T-cell (primary cell): ENCODE measurements at regions not wholly inside any gene's neighbourhood (a gene's known extent, or its start where the extent isn't known, plus 50 kb on each side); places are given as distances from the start of the nearest gene placed in this dataset.

Source experiments
- ATAC-seq, 4 experiments: fragments of 200-7000 bp in 3 of 4; fragments of 150-1000 bp in 1 of 4; cut with Tn5 transposase; replicated peaks in 1 of 4; 1 replicate in 3 of 4; 2 replicates in 1 of 4; pipeline ENCODE4 v1.10.0; 2021; ENCODE audit warnings: moderate library complexity in 3 of 4, mild to moderate bottlenecking in 2 of 4, moderate number of reproducible peaks in 1 of 4
- CTCF ChIA-PET, 2 donors: fragments of 300-600 bp; sonication (Branson Sonifier 250); formaldehyde crosslinking; loops; one replicate each; lab custom pipeline; 2022; ENCODE audit warnings: antibody characterized with exemption in 2 of 2; lab: Charles Lee
- POLR2A ChIA-PET, 2 donors: fragments of 300-600 bp; sonication (Branson Sonifier 250); formaldehyde crosslinking; loops; one replicate each; lab custom pipeline; 2022; ENCODE audit warnings: antibody characterized with exemption in 2 of 2; lab: Charles Lee
- DNase-seq, 35 experiments: peaks; one replicate each; pipeline versions ENCODE4 v3.0.0 to v3.0.0-alpha.2; 2013 to 2023
- H3K27ac ChIP-seq: one replicate; pipeline ENCODE4 v1.5.1; 2013; ENCODE audit warnings: low read length
- H3K27me3 ChIP-seq, 2 experiments: replicated peaks in 1 of 2; 1 replicate in 1 of 2; 2 replicates in 1 of 2; pipeline versions ENCODE4 v1.6.1 to v1.7.0; 2013; ENCODE audit warnings: low read length in 1 of 2, mixed read lengths in 1 of 2; ENCODE audit not compliant: control insufficient read depth in 2 of 2, insufficient read depth in 2 of 2; ENCODE audit errors: extremely low read depth in 1 of 2
- H3K36me3 ChIP-seq, 2 donors: 1 replicate in 1 of 2; 2 replicates in 1 of 2; pipeline versions ENCODE4 v1.6.1 to v1.7.0; 2013; ENCODE audit warnings: low read length in 1 of 2; ENCODE audit not compliant: control insufficient read depth in 2 of 2, insufficient read depth in 1 of 2; ENCODE audit errors: extremely low read depth in 1 of 2
- H3K4me1 ChIP-seq, 2 experiments: 1 replicate in 1 of 2; 2 replicates in 1 of 2; pipeline versions ENCODE4 v1.6.1 to v1.7.0; 2013; ENCODE audit warnings: low read length in 2 of 2, mixed read lengths in 1 of 2; ENCODE audit not compliant: insufficient read depth in 2 of 2, control insufficient read depth in 1 of 2; ENCODE audit errors: extremely low read depth in 1 of 2
- H3K4me3 ChIP-seq, 2 donors: 1 replicate in 1 of 2; 2 replicates in 1 of 2; pipeline versions ENCODE4 v1.5.1 to v1.7.0; 2013; ENCODE audit warnings: mild to moderate bottlenecking in 2 of 2, low read length in 1 of 2, moderate library complexity in 1 of 2; ENCODE audit not compliant: control insufficient read depth in 1 of 2; ENCODE audit errors: extremely low read depth in 1 of 2
- H3K9me3 ChIP-seq: 2 replicates; pipeline ENCODE4 v1.7.0; 2013
- H3K27ac Mint-ChIP-seq, 2 donors: one replicate each; pipeline ENCODE4 v1.8.0; 2020 to 2021; ENCODE audit warnings: mild to moderate bottlenecking in 2 of 2, mixed read lengths in 2 of 2
- H3K27me3 Mint-ChIP-seq, 2 donors: one replicate each; pipeline ENCODE4 v1.8.0; 2021 to 2022; ENCODE audit warnings: mixed read lengths in 2 of 2
- H3K36me3 Mint-ChIP-seq: one replicate; pipeline ENCODE4 v1.8.0; 2021; ENCODE audit warnings: mixed read lengths
- H3K4me1 Mint-ChIP-seq, 3 donors: one replicate each; pipeline ENCODE4 v1.8.0; 2020 to 2022; ENCODE audit warnings: mixed read lengths in 3 of 3, mild to moderate bottlenecking in 1 of 3
- H3K4me3 Mint-ChIP-seq, 3 donors: one replicate each; pipeline ENCODE4 v1.8.0; 2020 to 2022; ENCODE audit warnings: mild to moderate bottlenecking in 3 of 3, mixed read lengths in 3 of 3, moderate library complexity in 3 of 3
- H3K9me3 Mint-ChIP-seq, 3 donors: one replicate each; pipeline ENCODE4 v1.8.0; 2020 to 2022; ENCODE audit warnings: mixed read lengths in 3 of 3
- WGBS: methylation state at CpG from one replicate; pipeline ENCODE4 v1.1.5; 2013; ENCODE audit warnings: missing lambda C conversion rate; ENCODE audit not compliant: insufficient coverage; 5-methylcytosine and 5-hydroxymethylcytosine counted together

GRCh38 chr15:29636140-29636539 is 186.1 kb downstream of the TJP1 start:
- no peaks in the 10 kb centered on the region for H3K4me1 Mint-ChIP-seq
- H3K27ac Mint-ChIP-seq: no peak overlapping the region
- H3K27ac ChIP-seq: no peak overlapping the region
- ChIA-PET POLR2A (no interaction called here), CTCF (no interaction called here)
- no peak overlapping the region for H3K4me3 Mint-ChIP-seq
- ATAC-seq (no peak), DNase-seq (no peak)
- H3K4me3 ChIP-seq: no peak overlapping the region
- no peaks in the 10 kb centered on the region for H3K9me3 Mint-ChIP-seq
- H3K36me3 ChIP-seq: no peaks in the 10 kb centered on the region
- H3K4me1 ChIP-seq: no peaks in the 10 kb centered on the region
- 67% methylated on average over 7 of the region's 13 CpGs for WGBS
- no peaks in the 10 kb centered on the region for H3K9me3 ChIP-seq
- H3K36me3 Mint-ChIP-seq: no peaks in the 10 kb centered on the region
- peaks cover 0 to 8% of the 10 kb centered on the region in 2 experiments for H3K27me3 ChIP-seq
- H3K27me3 Mint-ChIP-seq: peaks cover 9 to 12% of the 10 kb centered on the region in 2 donors

GRCh38 chr15:29635513-29636098 is 186.7 kb downstream of the TJP1 start:
- no peaks in the 10 kb centered on the region for H3K9me3 ChIP-seq
- H3K4me3 ChIP-seq: no peak overlapping the region
- POLR2A ChIA-PET: interaction anchor here in 1 of 2 donors (0.6 kb wide), 1 partner anchor 95 kb away, joined by 8 read pairs; no protein-coding TSS in a partner anchor
- H3K27ac Mint-ChIP-seq: no peak overlapping the region
- H3K36me3 Mint-ChIP-seq: no peaks in the 10 kb centered on the region
- DNase-seq (no peak), ATAC-seq (no peak)
- WGBS: 74% methylated on average over 7 of the region's 9 CpGs
- no peaks in the 10 kb centered on the region for H3K36me3 ChIP-seq
- no peak overlapping the region for H3K4me3 Mint-ChIP-seq
- no peaks in the 10 kb centered on the region for H3K4me1 Mint-ChIP-seq
- H3K4me1 ChIP-seq: no peaks in the 10 kb centered on the region
- peaks cover 9 to 10% of the 10 kb centered on the region in 2 donors for H3K27me3 Mint-ChIP-seq
- peaks cover 0 to 8% of the 10 kb centered on the region in 2 experiments for H3K27me3 ChIP-seq
- CTCF ChIA-PET: no interaction called here
- no peaks in the 10 kb centered on the region for H3K9me3 Mint-ChIP-seq
- no peak overlapping the region for H3K27ac ChIP-seq

DNA sequence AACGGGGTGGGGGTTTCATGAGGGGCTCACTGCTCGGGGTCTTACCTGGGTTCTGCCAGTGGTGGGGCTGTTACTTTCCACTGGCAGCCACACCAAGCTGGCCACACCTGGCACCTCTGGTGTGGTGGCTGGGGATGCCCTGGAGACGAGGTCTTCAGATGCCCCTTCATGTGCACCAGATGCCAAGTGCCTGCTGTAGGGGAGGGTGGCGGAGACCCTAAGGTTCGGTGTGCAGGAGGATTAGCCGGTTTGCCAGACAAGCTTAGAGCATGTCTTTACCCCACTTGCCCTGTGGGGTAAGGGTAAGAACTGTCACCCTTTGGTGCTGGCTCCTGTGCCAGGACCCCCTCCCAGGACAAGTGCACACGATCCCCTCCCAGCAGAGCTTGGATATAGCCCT is 188.3 kb downstream of the TJP1 start:
- Histone ChIP-seq H3K27me3 (peaks cover 0 to 8% of the 10 kb centered on the region in 2 experiments), H3K27ac (no peak overlapping the region), H3K36me3 (no peaks in the 10 kb centered on the region), H3K4me3 (no peak overlapping the region), H3K9me3 (no peaks in the 10 kb centered on the region), H3K4me1 (no peaks in the 10 kb centered on the region)
- WGBS: 100% methylated on average over 1 of the region's 7 CpGs
- Mint-ChIP-seq H3K36me3 (no peaks in the 10 kb centered on the region), H3K4me1 (no peaks in the 10 kb centered on the region), H3K27ac (peak overlapping the region in 1 of 2 donors; percentile 23), H3K9me3 (no peaks in the 10 kb centered on the region), H3K4me3 (no peak overlapping the region), H3K27me3 (peaks cover 9 to 10% of the 10 kb centered on the region in 2 donors)
- ATAC-seq (no peak), DNase-seq (no peak)
- ChIA-PET CTCF (no interaction called here), POLR2A (no interaction called here)

DNA sequence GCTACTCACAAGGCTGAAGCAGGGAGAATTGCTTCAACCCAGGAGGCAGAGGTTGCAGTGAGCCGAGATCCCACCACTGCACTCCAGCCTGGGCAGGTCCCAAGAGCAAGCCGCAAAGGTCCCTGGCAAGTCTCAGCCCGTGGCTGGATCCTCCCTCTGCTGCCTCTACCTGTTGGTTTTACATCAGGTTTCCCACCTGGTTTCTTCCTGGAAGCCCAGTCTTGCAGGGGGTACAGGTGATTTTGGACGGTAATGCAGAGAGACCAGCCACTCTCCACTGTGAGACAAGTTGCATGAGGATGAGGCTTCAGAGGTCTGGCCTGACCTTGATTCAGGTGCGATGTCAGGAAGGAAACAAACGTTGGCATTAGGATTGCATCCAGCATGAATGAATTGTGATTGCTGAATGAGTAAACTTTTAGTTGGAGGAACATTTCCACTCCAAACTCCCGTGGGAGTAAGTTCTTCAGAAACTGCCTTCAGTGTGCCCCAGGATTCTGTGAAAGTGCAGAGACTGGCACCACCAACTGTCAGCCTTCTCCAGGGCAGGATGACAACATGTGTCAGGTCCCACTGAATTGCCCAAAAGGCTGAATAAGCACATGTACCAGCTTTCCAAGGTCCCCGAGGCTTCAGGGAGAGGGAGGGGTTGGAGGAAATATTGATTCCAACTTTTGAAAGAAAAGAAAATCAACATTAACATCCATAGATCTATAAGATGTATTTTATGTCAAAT is 189.4 kb downstream of the TJP1 start:
- ATAC-seq (no peak), DNase-seq (no peak)
- POLR2A ChIA-PET: no interaction called here
- Mint-ChIP-seq H3K4me1 (no peaks in the 10 kb centered on the region), H3K9me3 (no peaks in the 10 kb centered on the region), H3K27ac (no peak overlapping the region), H3K4me3 (no peak overlapping the region), H3K27me3 (peaks cover 9 to 10% of the 10 kb centered on the region in 2 donors), H3K36me3 (no peaks in the 10 kb centered on the region)
- CTCF ChIA-PET: no interaction called here
- no peak overlapping the region for H3K4me3 ChIP-seq
- H3K36me3 ChIP-seq: no peaks in the 10 kb centered on the region
- H3K9me3 ChIP-seq: no peaks in the 10 kb centered on the region
- H3K27me3 ChIP-seq: peaks cover 0 to 8% of the 10 kb centered on the region in 2 experiments
- no peak overlapping the region for H3K27ac ChIP-seq
- WGBS: 74% methylated on average over 5 of the region's 8 CpGs
- no peaks in the 10 kb centered on the region for H3K4me1 ChIP-seq

DNA sequence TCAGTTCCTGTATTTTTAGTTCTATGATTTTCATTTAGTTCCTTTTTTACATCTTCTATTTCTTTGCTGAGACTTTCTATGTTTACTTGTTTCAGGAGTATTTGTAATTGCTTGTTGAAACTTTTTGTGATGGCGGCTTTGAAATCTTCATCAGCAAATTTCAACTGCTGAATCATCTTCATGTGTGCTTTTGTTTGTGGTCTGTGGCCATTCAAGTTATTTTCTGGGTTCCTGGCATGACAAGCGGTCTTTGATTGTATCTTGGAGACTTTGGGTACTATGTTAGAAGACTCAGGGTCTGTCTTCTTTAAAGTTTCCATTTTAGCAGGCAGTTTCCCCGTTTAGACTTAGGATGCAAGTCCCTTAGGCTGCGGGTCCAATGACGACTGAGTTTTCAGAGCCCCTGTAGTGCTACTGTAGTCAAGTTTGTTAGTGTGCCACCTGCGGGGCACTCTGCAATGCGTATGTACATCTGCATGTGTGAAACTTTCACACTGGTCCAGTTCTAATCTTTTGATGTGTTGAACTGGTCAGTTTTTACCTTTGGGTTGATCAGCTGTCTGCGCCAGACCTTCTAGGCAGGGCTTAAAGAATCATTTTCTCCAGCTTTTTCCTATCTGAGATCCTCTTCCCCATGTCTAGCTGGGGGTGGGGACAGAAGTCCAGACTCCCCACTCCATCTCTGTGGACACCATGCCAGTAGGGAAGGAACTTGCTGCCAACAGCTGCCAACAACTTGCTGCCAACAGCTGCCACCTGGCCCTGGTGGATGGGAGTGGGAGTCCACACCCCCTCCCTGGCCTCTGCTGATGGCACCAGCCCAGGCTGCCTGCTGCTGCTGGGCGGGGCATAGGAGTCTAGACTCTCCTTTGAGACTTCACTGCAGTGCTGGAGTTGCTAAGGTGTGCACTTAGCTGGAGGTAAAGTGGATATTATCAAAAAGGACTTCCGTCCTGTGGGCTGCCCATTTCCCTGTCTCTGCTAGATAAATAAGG is 190.9 kb downstream of the TJP1 start:
- H3K9me3 ChIP-seq: no peaks in the 10 kb centered on the region
- no peaks in the 10 kb centered on the region for H3K9me3 Mint-ChIP-seq
- DNase-seq (no peak), ATAC-seq (no peak)
- H3K4me1 ChIP-seq: no peaks in the 10 kb centered on the region
- ChIA-PET CTCF (no interaction called here), POLR2A (no interaction called here)
- 53% methylated on average over 6 of the region's 10 CpGs for WGBS
- H3K36me3 Mint-ChIP-seq: no peaks in the 10 kb centered on the region
- no peak overlapping the region for H3K27ac ChIP-seq
- H3K36me3 ChIP-seq: no peaks in the 10 kb centered on the region
- H3K27me3 Mint-ChIP-seq: peaks cover under 1 to 6% of the 10 kb centered on the region in 2 donors
- H3K4me1 Mint-ChIP-seq: no peaks in the 10 kb centered on the region
- H3K4me3 ChIP-seq: no peak overlapping the region
- peaks cover 0 to 8% of the 10 kb centered on the region in 2 experiments for H3K27me3 ChIP-seq
- no peak overlapping the region for H3K4me3 Mint-ChIP-seq
- H3K27ac Mint-ChIP-seq: no peak overlapping the region

GRCh38 chr15:29624271-29624670 is 198.0 kb downstream of the TJP1 start:
- no peaks in the 10 kb centered on the region for H3K9me3 ChIP-seq
- H3K36me3 Mint-ChIP-seq: no peaks in the 10 kb centered on the region
- ChIA-PET POLR2A (no interaction called here), CTCF (no interaction called here)
- no peaks in the 10 kb centered on the region for H3K4me1 Mint-ChIP-seq
- H3K27me3 Mint-ChIP-seq: peaks cover 0 to 4% of the 10 kb centered on the region in 2 donors
- peaks cover 0 to 2% (median 0%) of the 10 kb centered on the region in 3 donors for H3K9me3 Mint-ChIP-seq
- no peak for DNase-seq
- ATAC-seq: no peak
- no peak overlapping the region for H3K4me3 ChIP-seq
- H3K4me3 Mint-ChIP-seq: no peak overlapping the region
- no CpG with 5 or more reads among the region's 8 CpGs for WGBS
- no peaks in the 10 kb centered on the region for H3K27me3 ChIP-seq
- H3K4me1 ChIP-seq: no peaks in the 10 kb centered on the region
- no peaks in the 10 kb centered on the region for H3K36me3 ChIP-seq
- no peak overlapping the region for H3K27ac ChIP-seq
- no peak overlapping the region for H3K27ac Mint-ChIP-seq
